Upper lobe of left lung (tissue), 4 donors: ENCODE measurements at regions not wholly inside any gene's neighbourhood (a gene's known extent, or its start where the extent isn't known, plus 50 kb on each side); places are given as distances from the start of the nearest gene placed in this dataset.

Experiments
- POLR2A ChIP-seq, 4 donors: fragments of 450-650 bp; IDR thresholded peaks; one replicate each; pipeline ENCODE4 v1.5.1; 2016 to 2017; ENCODE audit warnings: antibody characterized with exemption in 4 of 4, mild to moderate bottlenecking in 2 of 4
- POLR2AphosphoS5 ChIP-seq, 2 donors: sonication (generic); formaldehyde crosslinking; IDR thresholded peaks; one replicate each; pipeline ENCODE4 v1.5.1; 2017; ENCODE audit warnings: antibody characterized with exemption in 2 of 2

GRCh38 chr5:102596113-102596512 lies 97.3 kb upstream of the SLCO6A1 start:
- TF ChIP-seq POLR2A (IDR thresholded peaks at IDR 0.05) = no peak
- no peak for TF ChIP-seq POLR2AphosphoS5 (IDR thresholded peaks at IDR 0.05)
